T follicular helper cell (primary cell): ENCODE measurements at regions not wholly inside any gene's neighbourhood (a gene's known extent, or its start where the extent isn't known, plus 50 kb on each side); places are given as distances from the start of the nearest gene placed in this dataset.
"Not testable (repeated sequence)": the region's sequence is repeated elsewhere in the genome, so short reads cannot be mapped to it uniquely, and the experiment has no call there.

Experiments
- DNase-seq: peaks from one replicate; pipeline ENCODE4 v3.0.0-alpha.2; 2020; ENCODE audit warnings: low read depth

DNA sequence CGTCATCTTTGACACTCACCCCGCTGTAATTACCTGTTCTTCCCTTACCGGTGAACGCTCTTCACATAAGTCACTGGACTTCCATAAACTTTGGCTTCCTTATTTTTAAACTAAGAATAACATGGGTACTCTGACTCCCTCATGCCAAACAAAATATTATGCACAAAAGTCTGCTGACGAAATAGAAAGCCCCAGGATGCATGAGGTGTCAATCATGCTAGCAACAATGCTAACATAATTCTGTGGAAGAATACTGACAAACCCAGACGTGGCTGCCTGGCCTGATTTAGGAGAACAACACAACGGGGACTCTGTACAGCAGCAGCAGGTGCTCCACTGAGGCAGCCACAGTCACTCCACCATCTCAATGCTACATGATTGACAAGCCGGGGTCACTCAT lies 137.5 kb downstream of the CCDC71L start:
- no peak for DNase-seq

DNA sequence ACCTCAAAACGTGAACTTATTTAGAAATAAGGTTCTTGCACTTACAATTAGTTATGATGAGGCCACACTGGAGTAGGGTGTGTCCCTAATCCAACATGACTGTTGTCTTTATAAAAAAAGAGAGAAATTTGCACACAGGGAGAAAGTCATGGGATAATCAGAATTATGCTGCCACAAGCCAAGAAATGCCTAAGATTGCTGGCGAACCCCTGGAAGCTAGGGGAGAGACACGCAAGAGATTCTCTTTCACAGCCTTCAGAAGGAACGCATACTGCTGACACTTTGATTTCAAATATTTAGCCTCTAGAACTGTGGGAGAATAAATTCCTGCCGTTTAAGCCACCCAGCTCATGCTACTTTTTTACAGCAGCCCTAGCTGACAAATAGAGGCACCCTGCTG lies 138.3 kb downstream of the CCDC71L start:
- no peak for DNase-seq

DNA sequence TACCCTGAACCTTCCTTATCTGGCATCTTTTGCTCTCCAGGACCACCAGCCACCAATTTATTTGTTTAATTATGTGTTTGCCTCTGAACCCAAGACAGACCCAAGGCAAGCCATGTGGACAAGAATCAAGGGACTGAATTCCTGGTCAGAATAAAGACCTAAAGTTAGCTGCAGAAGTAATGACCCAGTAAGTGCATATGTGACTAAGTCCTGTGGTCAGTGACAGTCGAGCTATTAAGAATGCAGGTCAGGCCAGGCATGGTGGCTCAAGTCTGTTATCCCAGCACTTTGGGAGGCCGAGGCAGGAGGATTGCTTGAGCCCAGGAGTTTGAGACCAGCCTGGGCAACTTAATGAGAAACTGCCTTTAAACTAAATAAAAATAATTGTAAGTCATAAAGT lies 139.4 kb downstream of the CCDC71L start:
- no peak for DNase-seq

DNA sequence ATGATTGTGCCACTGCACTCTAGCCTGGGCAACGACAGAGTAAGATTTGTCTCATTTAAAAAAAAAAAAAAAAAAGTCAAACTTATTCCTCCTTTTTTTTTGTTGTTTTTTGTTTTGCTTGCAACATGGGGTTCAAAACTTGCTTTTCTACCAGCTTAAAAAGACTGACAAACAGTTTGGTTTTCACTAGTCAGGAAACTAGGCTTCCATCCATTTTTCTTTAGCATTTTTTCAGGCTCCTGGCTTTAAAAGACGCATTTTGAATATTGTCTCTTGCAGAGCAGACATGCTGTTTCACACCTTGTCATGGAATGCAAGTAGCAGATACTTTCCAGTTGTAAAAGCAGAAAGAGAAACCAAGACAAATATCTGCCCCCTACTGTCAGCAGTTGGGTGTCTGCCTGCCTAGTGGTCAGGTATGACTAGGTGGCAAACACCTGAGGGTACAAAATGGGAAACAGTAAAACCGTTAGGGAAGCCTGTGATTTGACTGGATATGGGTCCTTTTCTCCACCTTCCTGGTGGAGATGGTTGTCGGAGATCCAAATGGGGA lies 139.9 kb downstream of the CCDC71L start:
- no peak for DNase-seq

DNA sequence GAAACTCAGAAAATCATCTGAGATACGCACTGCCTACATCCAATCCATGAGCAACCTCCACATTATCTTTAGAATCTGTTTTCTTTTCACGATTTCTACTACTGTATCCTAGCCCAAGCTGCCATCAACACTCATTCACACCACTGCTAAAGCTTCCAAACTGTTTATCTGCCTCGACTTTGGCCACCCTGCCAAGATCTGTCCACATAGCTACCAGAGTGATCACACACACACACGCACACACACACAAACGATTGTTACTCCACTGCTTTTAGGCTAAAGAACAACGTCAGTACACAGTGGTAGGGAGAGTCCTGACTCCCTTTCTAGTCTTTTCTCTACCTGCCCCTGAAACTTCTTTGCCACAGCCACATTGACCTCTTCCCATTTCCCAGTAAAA lies 142.0 kb downstream of the CCDC71L start:
- DNase-seq = no peak

DNA sequence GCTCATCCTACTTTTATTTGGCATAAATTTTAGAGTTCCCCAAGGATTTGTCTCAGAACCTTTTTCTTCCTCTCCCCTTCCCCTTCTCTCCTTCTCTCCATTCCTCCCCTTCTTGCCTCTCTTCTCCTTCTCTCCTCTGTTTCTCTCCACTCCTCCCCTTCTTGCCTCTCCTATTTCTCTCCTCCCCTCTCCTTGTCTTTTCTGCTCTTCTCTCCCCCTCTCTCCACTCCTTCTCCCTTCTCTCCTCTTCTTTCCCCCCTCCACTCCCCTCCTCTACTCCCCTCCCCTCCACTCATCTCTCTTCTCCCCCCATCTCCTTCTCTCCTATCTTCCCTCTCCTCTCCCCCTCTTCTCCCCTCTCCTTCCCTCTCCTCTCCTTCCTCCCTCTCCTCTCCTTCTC lies 142.7 kb downstream of the CCDC71L start:
- no peak for DNase-seq

DNA sequence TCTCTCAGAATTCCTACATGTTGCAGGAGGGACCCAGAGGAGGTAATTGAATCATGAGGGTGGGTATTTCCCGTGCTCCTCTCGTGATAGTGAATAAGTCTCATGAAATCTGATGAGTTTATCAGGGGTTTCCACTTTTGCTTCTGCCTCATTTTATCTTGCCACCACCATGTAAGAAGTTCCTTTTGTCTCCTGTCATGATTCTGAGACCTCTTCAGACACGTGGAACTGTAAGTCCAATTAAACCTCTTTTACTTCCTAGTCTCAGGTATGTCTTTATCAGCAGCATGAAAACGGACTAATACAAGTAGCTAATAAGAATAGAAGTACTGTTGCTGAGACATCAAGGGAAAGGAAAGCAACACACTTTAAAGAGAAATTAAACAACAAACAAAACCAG lies 143.4 kb downstream of the CCDC71L start:
- no peak for DNase-seq

DNA sequence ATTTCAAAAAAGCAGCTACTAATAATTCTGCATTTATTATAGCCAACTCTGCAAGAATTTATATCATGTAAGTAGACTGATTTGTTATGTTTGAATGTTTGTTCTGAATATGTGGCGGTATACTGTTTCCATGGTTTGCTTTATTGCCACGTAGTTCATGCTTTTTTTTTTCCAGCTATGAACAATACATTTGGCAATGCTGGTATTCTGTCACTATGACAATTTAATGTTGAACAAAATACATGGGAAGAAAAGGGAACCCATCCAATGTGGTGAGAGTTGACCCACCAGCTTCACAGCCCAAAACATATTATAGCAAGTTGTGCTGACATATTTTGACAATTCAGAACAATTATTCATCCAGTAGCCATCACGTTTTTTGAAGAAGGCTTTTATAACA lies 145.6 kb downstream of the CCDC71L start:
- no peak for DNase-seq

DNA sequence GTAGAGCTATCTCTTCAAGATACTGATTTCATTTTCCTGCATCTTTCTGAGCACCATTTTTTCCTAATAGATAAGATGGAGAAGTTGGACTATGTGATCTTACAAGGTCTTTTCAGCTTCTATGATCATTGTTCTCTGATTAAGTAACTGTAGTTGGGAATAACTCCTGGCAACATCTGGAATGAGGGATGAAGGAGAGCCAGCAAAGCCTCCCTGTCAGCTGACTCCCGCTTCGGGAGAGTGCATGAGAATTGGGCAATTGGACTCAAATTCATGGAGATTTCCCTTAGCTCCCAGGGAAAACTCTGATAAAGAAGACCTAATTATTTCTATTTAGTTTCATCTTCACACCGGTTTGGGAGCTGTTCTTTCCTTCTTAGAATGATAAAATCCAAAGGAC lies 146.1 kb downstream of the CCDC71L start:
- no peak for DNase-seq

DNA sequence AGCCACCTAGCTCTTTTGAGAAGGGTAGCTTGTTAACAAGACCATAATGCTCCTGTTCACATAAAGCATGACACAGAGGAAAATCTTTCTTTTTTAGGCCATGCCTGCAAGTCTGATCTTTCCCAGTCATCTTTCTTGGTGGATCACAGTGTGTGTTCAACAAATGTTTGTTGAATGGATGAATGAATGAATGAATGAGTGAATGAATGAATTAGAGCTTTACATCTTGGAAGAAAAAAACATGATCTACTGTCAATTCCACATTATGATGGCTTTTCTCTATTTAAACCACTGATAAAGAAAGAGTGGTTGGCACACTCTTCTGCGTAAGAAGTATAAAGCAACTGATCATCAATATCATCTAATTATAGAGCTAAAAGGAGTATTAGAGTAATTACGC lies 148.7 kb downstream of the CCDC71L start:
- DNase-seq = no peak

DNA sequence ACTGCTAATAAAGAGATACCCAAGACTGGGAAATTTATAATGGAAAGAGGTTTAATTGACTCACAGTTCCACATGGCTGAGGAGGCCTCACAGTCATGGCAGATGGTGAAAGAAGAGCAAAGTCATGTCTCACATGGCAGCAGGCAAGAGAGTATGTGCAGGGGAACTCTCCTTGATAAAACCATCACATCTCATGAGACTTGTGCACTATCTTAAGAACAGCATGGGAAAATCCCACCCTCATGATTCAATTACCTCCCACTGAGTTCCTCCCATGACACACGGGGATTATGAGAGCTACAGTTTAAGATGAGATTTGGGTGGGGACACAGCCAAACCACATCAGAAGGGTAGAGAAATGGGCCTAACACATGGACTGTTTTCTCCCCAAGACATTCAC lies 156.3 kb downstream of the CCDC71L start:
- no peak for DNase-seq

DNA sequence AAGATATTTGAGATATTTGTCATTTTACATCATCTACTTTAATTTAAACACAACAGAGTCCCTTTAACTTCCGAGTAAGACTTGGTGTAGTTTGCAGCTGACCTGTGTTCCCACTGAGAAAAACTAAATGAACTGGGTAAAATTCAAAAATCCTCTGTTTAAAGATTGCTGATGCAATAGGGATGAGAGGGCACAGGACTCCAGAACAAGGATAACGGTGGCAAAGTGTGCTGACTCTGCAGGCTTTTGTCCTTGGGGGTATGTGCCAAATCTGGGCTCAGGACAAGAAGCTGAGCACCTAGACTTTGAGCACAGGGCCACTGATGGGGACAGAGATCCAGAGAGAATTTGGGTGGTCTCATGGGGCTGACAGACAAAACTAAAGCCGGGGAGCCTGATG lies 156.8 kb downstream of the CCDC71L start:
- no peak for DNase-seq

DNA sequence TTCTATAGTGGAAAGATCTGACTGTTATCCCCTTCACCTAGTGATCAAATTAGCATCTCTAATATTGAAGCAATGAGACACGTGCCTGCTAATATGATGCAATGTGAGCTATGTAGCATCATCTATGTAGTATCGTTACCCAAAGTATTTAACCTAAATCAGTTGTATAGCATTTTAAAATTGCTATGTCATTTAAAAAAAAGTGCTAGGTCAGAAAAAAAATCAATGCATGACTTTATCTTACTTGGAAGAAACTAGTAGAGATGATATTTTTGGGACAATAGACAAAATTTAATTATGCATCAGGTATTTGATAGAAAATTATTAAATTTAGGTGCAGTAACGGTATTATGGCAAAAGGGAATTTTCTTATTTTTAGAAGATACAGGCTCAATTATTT lies 157.3 kb downstream of the CCDC71L start:
- no peak for DNase-seq

DNA sequence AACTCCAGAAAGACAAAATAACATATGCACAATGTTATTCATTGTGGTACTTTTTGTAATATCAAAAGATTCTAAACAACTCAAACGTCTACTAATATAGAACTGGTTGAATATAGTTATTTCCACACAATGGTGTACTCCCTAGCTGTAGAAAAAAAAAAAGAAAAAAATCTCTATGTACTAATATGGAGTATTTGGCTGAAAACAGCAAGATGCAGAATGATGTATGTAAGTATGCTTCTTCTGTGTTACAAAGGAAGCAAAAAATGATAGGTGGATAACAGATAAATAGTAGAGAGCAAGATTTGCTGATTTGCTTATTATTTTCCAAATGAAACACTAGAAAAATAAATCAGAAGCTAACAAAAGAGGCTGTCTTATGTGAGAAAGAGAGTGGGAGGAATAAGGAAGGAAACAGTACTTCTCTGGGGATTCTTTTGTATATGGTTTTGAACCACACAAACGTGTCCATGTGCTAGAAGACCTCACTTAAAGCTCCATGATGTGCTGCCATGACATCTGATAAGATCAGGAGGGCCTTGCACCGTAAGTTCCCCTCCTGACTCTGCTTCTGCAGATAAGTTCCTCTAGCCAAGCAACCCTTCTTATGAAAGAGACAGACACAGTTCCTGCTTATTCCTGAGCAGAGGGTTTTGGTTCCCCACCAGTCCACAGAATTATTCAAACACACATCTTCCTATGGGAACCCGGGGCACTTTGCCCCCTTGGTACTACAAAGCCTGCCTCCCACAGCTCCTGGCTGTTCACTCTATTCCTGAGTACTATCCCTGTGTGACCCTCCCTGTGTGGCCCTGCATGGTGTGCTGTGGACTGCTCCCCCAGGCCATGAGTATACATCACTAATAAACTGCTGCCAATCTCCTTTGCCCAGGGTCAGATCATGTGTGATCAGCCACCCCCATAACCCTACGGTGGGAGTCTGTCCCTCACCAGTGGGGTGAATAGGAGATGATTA lies 159.1 kb downstream of the CCDC71L start:
- no peak for DNase-seq

DNA sequence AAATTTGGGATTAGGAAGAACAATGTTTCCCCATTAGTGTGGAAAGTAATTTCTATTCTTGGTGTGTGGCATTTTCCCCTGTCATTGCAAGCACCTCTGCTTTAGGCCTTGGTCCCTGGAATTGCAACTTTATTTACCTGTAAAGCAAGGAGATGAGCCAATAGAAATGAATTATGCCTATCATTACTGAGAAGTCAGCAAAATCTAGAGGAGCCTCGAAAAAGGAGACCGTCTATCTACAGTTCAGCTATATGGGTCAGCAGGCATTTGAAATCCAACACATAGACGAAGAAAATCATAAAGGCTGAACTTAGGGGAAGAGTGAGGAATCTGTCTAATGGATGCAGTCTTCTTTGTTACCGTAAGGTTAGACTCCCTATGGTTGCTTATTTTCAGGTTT lies 161.1 kb downstream of the CCDC71L start:
- no peak for DNase-seq

DNA sequence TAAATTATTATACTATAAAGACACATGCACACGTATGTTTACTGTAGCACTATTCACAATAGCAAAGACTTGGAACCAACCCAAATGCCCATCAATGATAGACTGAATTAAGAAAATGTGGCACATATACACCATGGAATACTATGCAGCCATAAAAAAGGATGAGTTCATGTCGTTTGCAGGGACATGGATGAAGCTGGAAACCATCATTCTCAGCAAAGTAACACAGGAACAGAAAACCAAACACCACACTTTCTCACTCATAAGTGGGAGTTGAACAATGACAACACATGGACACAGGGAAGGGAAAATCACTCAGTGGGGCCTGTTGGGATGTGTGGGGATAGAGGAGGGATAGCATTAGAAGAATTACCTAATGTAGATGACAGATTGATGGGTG lies 163.0 kb downstream of the CCDC71L start:
- DNase-seq = not testable (repeated sequence)

DNA sequence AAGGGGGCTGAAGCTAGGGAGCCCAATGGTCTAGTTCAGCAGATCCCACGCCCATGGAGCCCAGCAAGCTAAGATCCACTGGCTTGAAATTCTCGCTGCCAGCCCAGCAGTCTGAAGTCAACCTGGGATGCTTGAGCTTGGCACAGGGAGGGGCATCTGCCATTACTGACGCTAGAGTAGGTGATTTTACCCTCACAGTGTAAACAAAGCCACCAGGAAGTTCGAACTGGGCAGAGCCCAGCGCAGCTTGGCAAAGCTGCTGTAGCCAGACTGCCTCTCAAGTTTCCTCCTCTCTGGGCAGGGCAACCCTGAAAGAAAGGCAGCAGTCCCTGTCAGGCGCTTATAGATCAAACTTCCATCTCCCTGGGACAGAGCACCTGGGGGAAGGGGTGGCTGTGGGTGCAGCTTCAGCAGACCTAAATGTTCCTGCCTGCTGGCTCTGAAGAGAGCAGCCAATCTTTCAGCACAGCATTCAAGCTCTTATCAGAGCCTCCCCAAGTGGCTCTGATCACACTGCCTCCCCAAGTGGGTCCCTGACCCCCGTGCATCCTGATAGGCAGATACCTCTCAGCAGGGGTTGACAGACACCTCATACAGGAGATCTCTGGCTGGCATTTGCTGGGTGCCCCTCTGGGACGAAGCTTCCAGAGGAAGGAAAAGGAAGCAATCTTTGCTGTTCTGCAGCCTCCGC lies 167.8 kb downstream of the CCDC71L start:
- no peak for DNase-seq

DNA sequence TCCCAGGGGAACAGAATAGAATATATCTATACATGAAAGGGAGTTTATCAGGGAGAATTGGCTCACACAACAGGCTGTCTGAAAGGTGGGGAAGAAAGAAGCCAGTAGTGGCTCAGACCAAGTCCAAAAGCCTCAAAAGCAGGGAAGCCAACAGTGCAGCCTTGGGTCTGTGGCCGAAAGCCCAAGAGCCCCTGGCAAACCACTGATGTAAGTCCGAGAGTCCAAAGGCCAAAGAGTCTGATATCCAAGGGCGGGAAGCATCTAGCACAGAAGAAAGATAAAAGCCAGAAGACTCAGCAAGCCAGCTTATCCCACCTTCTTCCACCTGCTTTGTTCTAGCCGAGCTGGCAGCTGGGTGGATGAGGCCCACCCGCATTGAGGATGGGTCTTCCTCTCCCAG lies 172.5 kb downstream of the CCDC71L start:
- DNase-seq = no peak

DNA sequence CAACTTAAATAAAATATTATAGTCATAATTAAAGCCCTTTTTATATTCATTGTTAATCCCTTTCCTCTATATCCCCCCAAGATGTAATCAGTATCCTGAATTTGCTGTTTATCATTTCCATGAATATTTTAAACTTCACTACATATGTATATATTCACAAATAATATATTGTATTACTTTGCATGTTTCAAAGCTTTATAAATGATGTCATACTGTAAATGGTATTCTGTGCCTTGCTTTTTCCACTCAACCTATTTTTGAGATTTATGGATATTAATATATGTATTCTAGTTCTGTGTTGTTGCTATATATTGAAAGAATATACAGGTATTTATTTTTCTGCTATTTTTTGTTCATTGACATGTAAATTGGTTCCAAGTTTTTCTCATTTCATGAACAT lies 173.1 kb downstream of the CCDC71L start:
- no peak for DNase-seq

DNA sequence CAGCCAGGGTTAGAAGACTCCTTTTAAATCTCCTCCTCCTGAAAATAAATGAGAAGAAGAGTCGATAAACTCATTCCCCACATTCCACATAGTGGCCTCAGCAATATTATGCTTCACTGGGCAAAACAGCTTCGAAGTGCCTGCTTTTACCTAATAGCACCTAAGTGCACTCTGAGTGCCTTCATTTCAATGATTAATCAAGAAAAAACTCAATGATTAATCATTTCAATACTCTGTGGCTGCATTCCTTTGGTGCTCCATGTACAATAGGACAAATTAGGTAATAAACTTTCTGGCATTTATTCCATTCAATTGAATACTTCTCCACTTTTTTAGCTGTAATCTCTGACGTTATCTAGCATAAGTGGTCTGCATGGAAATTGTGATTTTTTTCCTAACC lies 174.6 kb downstream of the CCDC71L start:
- no peak for DNase-seq

DNA sequence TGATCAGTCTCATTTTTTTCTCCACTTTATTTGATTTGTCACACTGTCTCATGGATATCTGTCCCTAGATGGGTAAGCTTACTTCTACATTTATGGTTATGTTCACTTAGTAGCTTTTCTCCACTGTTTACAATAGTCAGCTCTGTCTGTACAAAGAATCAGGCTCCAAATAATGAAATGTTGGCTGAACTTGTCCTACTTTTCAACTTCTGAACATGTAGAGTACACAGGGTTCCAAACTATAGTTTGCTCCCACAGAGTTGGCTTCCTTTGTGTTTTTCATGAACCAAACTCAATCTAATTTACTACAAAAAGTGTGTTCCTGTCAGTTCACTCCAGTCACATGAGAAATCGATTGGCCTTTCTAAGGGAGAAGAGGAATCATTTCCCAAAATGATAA lies 175.0 kb downstream of the CCDC71L start:
- no peak for DNase-seq

DNA sequence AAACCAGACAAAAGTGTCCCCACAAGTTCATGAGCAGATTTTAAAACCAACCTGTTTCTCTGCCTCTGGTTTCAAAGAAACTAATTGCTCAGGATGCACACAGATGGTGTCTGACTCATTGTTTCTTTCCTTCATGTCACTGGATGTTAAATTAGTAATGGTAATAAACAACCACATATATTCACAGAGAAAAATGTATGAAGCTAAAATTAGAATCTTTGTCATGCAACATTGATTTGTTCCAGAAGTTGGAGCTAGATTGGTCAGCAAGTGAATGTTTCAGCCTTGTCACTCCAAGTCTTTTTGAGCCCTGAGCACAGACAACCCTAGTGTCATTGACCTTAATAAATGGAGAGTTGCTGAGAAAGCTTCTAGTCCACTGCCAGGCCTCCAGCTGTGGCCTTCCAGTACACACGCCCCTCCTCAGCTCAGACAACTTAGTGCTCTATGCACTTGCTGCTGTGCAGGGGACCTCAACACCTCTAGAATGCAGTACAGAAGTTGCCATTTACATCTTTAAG lies 175.9 kb downstream of the CCDC71L start:
- DNase-seq = no peak

DNA sequence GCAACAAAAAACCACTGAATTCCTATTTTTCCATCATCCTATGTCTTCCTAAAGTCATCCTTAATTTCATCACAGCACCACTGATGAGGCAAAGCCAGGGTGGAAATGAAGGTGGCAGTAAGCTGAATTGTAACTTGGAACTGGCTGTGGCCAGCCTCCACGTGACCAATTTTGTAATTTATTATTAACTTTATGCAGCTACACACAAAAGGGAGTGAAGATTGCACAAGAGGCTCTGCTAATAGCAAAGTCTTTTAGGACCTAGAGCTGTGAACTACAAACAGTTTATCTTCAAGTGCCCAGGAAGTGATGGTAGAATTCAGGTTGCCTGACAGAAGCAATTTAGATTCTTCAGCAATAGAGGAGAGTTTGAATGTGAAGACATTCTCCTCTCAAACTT lies 176.4 kb downstream of the CCDC71L start:
- no peak for DNase-seq
